H1 (cell line): ENCODE measurements at regions not wholly inside any gene's neighbourhood (a gene's known extent, or its start where the extent isn't known, plus 50 kb on each side); places are given as distances from the start of the nearest gene placed in this dataset.

Source experiments
- CTCF ChIA-PET: fragments of 300-600 bp; sonication (Branson Sonifier 250); formaldehyde crosslinking; loops from one replicate; lab custom pipeline; 2021; ENCODE audit not compliant: partially characterized antibody; lab: Charles Lee
- POLR2A ChIA-PET: fragments of 300-600 bp; sonication (Branson Sonifier 250); formaldehyde crosslinking; loops from one replicate; lab custom pipeline; 2021; ENCODE audit warnings: inconsistent platforms; ENCODE audit not compliant: partially characterized antibody; lab: Charles Lee
- DNase-seq, 2 experiments: peaks; one replicate each; pipeline versions ENCODE4 v3.0.0 to v3.0.0-alpha.2; 2010 to 2022; ENCODE audit warnings: low spot score in 2 of 2, low read depth in 1 of 2, mixed read lengths in 1 of 2
- FAIRE-seq: peaks from 2 replicates; lab custom pipeline; 2011; peaks lifted over from hg19 to GRCh38; lab: Jason Lieb, UNC
- H2AFZ ChIP-seq: 2 replicates; pipeline ENCODE4 v1.8.1; 2012; ENCODE audit warnings: low read length, inconsistent platforms
- H2AK5ac ChIP-seq: 2 replicates; pipeline ENCODE4 v1.6.1; 2013; ENCODE audit warnings: low read depth, low read length
- H2BK120ac ChIP-seq: replicated peaks from 2 replicates; pipeline ENCODE3; 2013; ENCODE audit warnings: low read depth, low read length, inconsistent platforms
- H2BK12ac ChIP-seq: 2 replicates; pipeline ENCODE4 v1.6.1; 2013; ENCODE audit warnings: low read depth, low read length
- H2BK15ac ChIP-seq: 2 replicates; pipeline ENCODE4 v1.6.1; 2013; ENCODE audit warnings: low read length
- H2BK20ac ChIP-seq: 2 replicates; pipeline ENCODE4 v1.6.1; 2013; ENCODE audit warnings: low read length
- H2BK5ac ChIP-seq: 2 replicates; pipeline ENCODE4 v1.6.1; 2013; ENCODE audit warnings: low read depth, low read length
- H3K14ac ChIP-seq: 2 replicates; pipeline ENCODE4 v1.6.1; 2013; ENCODE audit warnings: inconsistent platforms; ENCODE audit not compliant: insufficient read length
- H3K18ac ChIP-seq: 2 replicates; pipeline ENCODE4 v1.6.1; 2013; ENCODE audit warnings: low read length; ENCODE audit errors: extremely low read depth
- H3K23ac ChIP-seq: 2 replicates; pipeline ENCODE4 v1.6.1; 2013; ENCODE audit warnings: inconsistent platforms; ENCODE audit not compliant: insufficient read length
- H3K23me2 ChIP-seq: 2 replicates; pipeline ENCODE4 v1.6.1; 2013; ENCODE audit warnings: low read depth, low read length
- H3K27ac ChIP-seq: 2 replicates; pipeline ENCODE4 v1.6.1; 2011; ENCODE audit warnings: low read depth, low read length, inconsistent platforms
- H3K27me3 ChIP-seq, 4 experiments: replicated peaks in 1 of 4; 1 replicate in 1 of 4; 2 replicates in 3 of 4; pipeline versions ENCODE4 v1.6.1 to v1.8.1; 2011 to 2013; ENCODE audit warnings: low read length in 3 of 4, mild to moderate bottlenecking in 3 of 4, inconsistent platforms in 2 of 4, mixed read lengths in 2 of 4, moderate library complexity in 1 of 4; ENCODE audit not compliant: control insufficient read depth in 3 of 4, insufficient read depth in 3 of 4; ENCODE audit errors: extremely low read depth in 1 of 4
- H3K36me3 ChIP-seq, 4 experiments: 2 replicates each; pipeline versions ENCODE4 v1.6.1 to v1.8.1; 2011 to 2013; ENCODE audit warnings: mild to moderate bottlenecking in 4 of 4, low read length in 3 of 4, moderate library complexity in 2 of 4, control low read depth in 1 of 4, inconsistent platforms in 1 of 4; ENCODE audit not compliant: insufficient read depth in 4 of 4, control insufficient read depth in 2 of 4
- H3K4ac ChIP-seq: replicated peaks from 2 replicates; pipeline ENCODE3; 2013; ENCODE audit warnings: low read length, low read depth, mixed read lengths, inconsistent platforms; ENCODE audit not compliant: insufficient read length
- H3K4me1 ChIP-seq, 4 experiments: replicated peaks in 1 of 4; 1 replicate in 1 of 4; 2 replicates in 3 of 4; pipeline versions ENCODE4 v1.6.1 to v1.8.1; 2011 to 2013; ENCODE audit warnings: low read length in 3 of 4, inconsistent platforms in 2 of 4, mixed read lengths in 1 of 4; ENCODE audit not compliant: insufficient read depth in 4 of 4, control insufficient read depth in 3 of 4
- H3K4me2 ChIP-seq, 2 experiments: 2 replicates each; pipeline versions ENCODE4 v1.6.1 to v1.8.1; 2011 to 2013; ENCODE audit warnings: low read depth in 2 of 2, low read length in 2 of 2, control low read depth in 1 of 2, inconsistent platforms in 1 of 2, mild to moderate bottlenecking in 1 of 2; ENCODE audit not compliant: insufficient read depth in 1 of 2
- H3K4me3 ChIP-seq, 4 experiments: fragments of 200-600, 300-600 bp in 1 of 4; sonication (generic), shearing (Covaris generic), sonication (Bioruptor Twin) in 1 of 4; 2 replicates each; pipeline versions ENCODE4 v1.5.1 to v1.8.1; 2011 to 2016; ENCODE audit warnings: low read length in 4 of 4, low read depth in 3 of 4, control low read depth in 2 of 4, inconsistent platforms in 2 of 4, mild to moderate bottlenecking in 2 of 4, mixed read lengths in 1 of 4, moderate library complexity in 1 of 4; ENCODE audit not compliant: insufficient read depth in 2 of 4; ENCODE audit errors: extremely low read depth in 1 of 4
- H3K56ac ChIP-seq: replicated peaks from 2 replicates; pipeline ENCODE3; 2013; ENCODE audit warnings: low read depth, mild to moderate bottlenecking, mixed read lengths, low read length, inconsistent platforms; ENCODE audit not compliant: insufficient read length
- H3K79me1 ChIP-seq: 2 replicates; pipeline ENCODE4 v1.6.1; 2013; ENCODE audit warnings: low read depth, low read length, control low read depth
- H3K79me2 ChIP-seq, 2 experiments: 2 replicates each; pipeline versions ENCODE4 v1.6.1 to v1.8.1; 2012 to 2013; ENCODE audit warnings: low read length in 2 of 2, mild to moderate bottlenecking in 2 of 2, inconsistent platforms in 1 of 2; ENCODE audit not compliant: insufficient read depth in 2 of 2, control insufficient read depth in 1 of 2
- H3K9ac ChIP-seq, 4 experiments: replicated peaks in 1 of 4; 1 replicate in 1 of 4; 2 replicates in 3 of 4; pipeline versions ENCODE4 v1.6.1 to v1.8.1; 2011 to 2013; ENCODE audit warnings: low read depth in 3 of 4, low read length in 3 of 4, control low read depth in 2 of 4, mild to moderate bottlenecking in 2 of 4, moderate library complexity in 2 of 4, inconsistent platforms in 1 of 4; ENCODE audit errors: extremely low read depth in 1 of 4
- H3K9me3 ChIP-seq, 2 experiments: 2 replicates each; pipeline versions ENCODE4 v1.6.1 to v1.8.1; 2012 to 2013; ENCODE audit warnings: mild to moderate bottlenecking in 2 of 2, moderate library complexity in 2 of 2, control low read depth in 1 of 2, inconsistent platforms in 1 of 2, low read depth in 1 of 2, low read length in 1 of 2, mixed read lengths in 1 of 2; ENCODE audit not compliant: insufficient read depth in 2 of 2
- H4K20me1 ChIP-seq, 2 experiments: replicated peaks in 1 of 2; 2 replicates each; pipeline versions ENCODE3 to v1.8.1; 2011 to 2013; ENCODE audit warnings: inconsistent platforms in 2 of 2, low read length in 2 of 2, mild to moderate bottlenecking in 1 of 2; ENCODE audit not compliant: insufficient read depth in 2 of 2, control insufficient read depth in 1 of 2
- H4K5ac ChIP-seq: 2 replicates; pipeline ENCODE4 v1.6.1; 2013; ENCODE audit warnings: low read length, low read depth, mixed read lengths, inconsistent platforms; ENCODE audit not compliant: insufficient read length
- H4K8ac ChIP-seq: 2 replicates; pipeline ENCODE4 v1.8.0; 2013; ENCODE audit warnings: mild to moderate bottlenecking, moderate library complexity, low read length, inconsistent platforms; ENCODE audit not compliant: insufficient read depth; ENCODE audit errors: extremely low read depth
- H4K91ac ChIP-seq: replicated peaks from 2 replicates; pipeline ENCODE3; 2013; ENCODE audit warnings: low read length, mixed read lengths, inconsistent platforms; ENCODE audit not compliant: insufficient read length
- WGBS, 2 experiments: shearing (Covaris generic) in 1 of 2; methylation state at CpG; one replicate each; pipeline versions ENCODE4 v1.1.6 to v1.1.7; 2013 to 2015; ENCODE audit warnings: low lambda C conversion rate in 2 of 2, mixed read lengths in 2 of 2, inconsistent platforms in 1 of 2, low coverage in 1 of 2, missing lambda C conversion rate in 1 of 2; ENCODE audit not compliant: insufficient replicate concordance in 2 of 2, insufficient coverage in 1 of 2, insufficient read length in 1 of 2; ENCODE audit errors: extremely low coverage in 1 of 2, missing lambda C conversion rate in 1 of 2; 5-methylcytosine and 5-hydroxymethylcytosine counted together
- TF ChIP-seq, protein P1 (sequence below): IDR thresholded peaks from 2 replicates; pipeline ENCODE4 v1.6.1; 2012; ENCODE audit warnings: inconsistent platforms

- Histone ChIP-seq H3K23ac (no peak overlapping the region), H4K8ac (no peak overlapping the region), H4K20me1 (no peaks in the 10 kb centered on the region), H3K36me3 (no peaks in the 10 kb centered on the region), H2BK5ac (no peak overlapping the region), H2AFZ (no peak overlapping the region), H3K4me3 (no peak overlapping the region), H3K27ac (no peak overlapping the region), H2AK5ac (no peak overlapping the region), H4K91ac (no peak overlapping the region), H3K4me2 (no peak overlapping the region), H3K79me1 (no peaks in the 10 kb centered on the region), H3K9me3 (peaks cover 0 to 3% of the 10 kb centered on the region in 2 experiments; a peak in 1 of 4 replicates), H3K4ac (no peak overlapping the region), H3K27me3 (no peaks in the 10 kb centered on the region), H2BK20ac (no peak overlapping the region), H3K14ac (no peak overlapping the region), H3K4me1 (no peaks in the 10 kb centered on the region), H3K18ac (no peak overlapping the region), H3K56ac (no peak overlapping the region), H3K9ac (no peak overlapping the region), H2BK15ac (no peak overlapping the region), H3K79me2 (no peaks in the 10 kb centered on the region), H2BK12ac (no peak overlapping the region), H4K5ac (no peak overlapping the region), H2BK120ac (no peak overlapping the region), H3K23me2 (no peaks in the 10 kb centered on the region)
- TF ChIP-seq, protein P1, sequence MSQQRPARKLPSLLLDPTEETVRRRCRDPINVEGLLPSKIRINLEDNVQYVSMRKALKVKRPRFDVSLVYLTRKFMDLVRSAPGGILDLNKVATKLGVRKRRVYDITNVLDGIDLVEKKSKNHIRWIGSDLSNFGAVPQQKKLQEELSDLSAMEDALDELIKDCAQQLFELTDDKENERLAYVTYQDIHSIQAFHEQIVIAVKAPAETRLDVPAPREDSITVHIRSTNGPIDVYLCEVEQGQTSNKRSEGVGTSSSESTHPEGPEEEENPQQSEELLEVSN = no peak
- ChIA-PET CTCF (interaction anchor here (1.6 kb wide), 1 partner anchor 375 kb away, joined by 4 read pairs; no protein-coding TSS in a partner anchor), POLR2A (no interaction called here)
- 77% methylated on average over 4 of the region's 4 CpGs; no CpG with 5 or more reads in 1 of the 2 experiments for WGBS, 2 experiments
- FAIRE-seq (no peak), DNase-seq (no peak)
These were observed 697.5 kb upstream of the GRAMD2B start for GRCh38 chr5:125725691-125726090.
